ENCODE measurements at regions not wholly inside any gene's neighbourhood (a gene's known extent, or its start where the extent isn't known, plus 50 kb on each side); places are given as distances from the start of the nearest gene placed in this dataset.

- no peak overlapping the region for H3K4me3 ChIP-seq (ENCODE audit: low read depth, low read length)
- TF ChIP-seq CTCF (IDR thresholded peaks at IDR 0.05; ENCODE audit: insufficient read depth, low read depth, low read length): no peak
- no peak for DNase-seq (ENCODE audit: low read depth)
These were observed 235.2 kb upstream of the ASCC3 start for GRCh38 chr6:101116337-101116736.

GRCh38 chr6:101117393-101118135, 236.4 kb upstream of the ASCC3 start:
- no peak for DNase-seq (ENCODE audit: low read depth)
- H3K4me3 ChIP-seq (ENCODE audit: low read depth, low read length): no peak overlapping the region
- no peak for TF ChIP-seq CTCF (IDR thresholded peaks at IDR 0.05; ENCODE audit: insufficient read depth, low read depth, low read length)

DNA sequence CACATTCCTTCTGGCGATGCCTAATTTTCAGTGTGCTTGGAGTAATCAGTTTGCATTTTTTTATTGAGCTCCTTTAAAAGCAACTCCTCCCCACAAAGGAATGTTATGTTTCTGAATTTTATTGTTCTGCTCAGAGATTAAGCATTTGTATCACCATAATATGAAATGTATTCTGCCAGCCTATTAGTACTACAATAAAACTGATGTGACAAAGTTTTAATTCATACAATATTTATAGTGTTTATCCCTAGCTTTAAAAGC, 236.9 kb upstream of the ASCC3 start:
- H3K4me3 ChIP-seq (ENCODE audit: low read depth, low read length): no peak overlapping the region
- DNase-seq (ENCODE audit: low read depth): no peak
- TF ChIP-seq CTCF (IDR thresholded peaks at IDR 0.05; ENCODE audit: insufficient read depth, low read depth, low read length): no peak

DNA sequence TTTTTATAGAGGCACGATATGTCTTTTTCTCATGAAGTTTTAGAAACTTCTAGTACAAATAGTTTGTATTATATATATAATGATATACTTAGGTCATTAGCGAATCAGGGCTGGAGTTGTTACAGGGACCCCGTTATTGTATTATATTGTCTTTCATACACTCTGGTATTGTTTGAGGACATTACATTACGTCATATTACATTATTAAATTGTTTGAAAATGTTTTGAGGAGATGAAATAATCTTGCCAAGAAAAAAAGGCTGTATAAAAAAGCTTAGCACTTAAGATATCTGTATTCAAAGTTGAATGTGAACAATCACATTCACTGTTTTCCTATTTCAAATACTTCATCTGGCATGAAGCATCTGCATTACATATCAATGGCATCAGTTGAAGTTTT, 239.6 kb upstream of the ASCC3 start:
- DNase-seq (ENCODE audit: low read depth): no peak
- H3K4me3 ChIP-seq (ENCODE audit: low read depth, low read length): no peak overlapping the region
- TF ChIP-seq CTCF (IDR thresholded peaks at IDR 0.05; ENCODE audit: insufficient read depth, low read depth, low read length): no peak

GRCh38 chr6:101125380-101125971, 244.3 kb upstream of the ASCC3 start:
- TF ChIP-seq CTCF (IDR thresholded peaks at IDR 0.05; ENCODE audit: insufficient read depth, low read depth, low read length): no peak
- DNase-seq (ENCODE audit: low read depth): no peak
- no peak overlapping the region for H3K4me3 ChIP-seq (ENCODE audit: low read depth, low read length)

GRCh38 chr6:101126501-101126900, 245.4 kb upstream of the ASCC3 start:
- H3K4me3 ChIP-seq (ENCODE audit: low read depth, low read length): no peak overlapping the region
- DNase-seq (ENCODE audit: low read depth): no peak
- TF ChIP-seq CTCF (IDR thresholded peaks at IDR 0.05; ENCODE audit: insufficient read depth, low read depth, low read length): no peak

DNA sequence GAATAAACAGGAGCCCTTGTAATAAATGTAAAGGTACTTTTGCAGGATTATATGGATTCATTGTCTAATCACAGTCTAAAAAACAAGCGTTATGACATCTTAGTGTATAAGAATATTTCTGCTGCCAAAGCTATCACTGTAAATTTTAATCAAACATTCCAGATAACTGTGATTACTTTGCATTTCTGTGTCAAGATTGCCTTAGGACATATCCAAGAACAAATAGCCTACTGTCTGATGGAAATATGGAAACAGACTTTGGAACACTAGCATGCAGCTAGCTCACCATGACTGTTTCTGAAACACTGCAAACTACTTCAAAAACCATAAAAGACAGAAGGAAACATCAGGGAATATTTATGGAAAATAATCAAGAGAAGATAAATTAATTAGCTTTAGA, 248.7 kb upstream of the ASCC3 start:
- no peak for TF ChIP-seq CTCF (IDR thresholded peaks at IDR 0.05; ENCODE audit: insufficient read depth, low read depth, low read length)
- no peak overlapping the region for H3K4me3 ChIP-seq (ENCODE audit: low read depth, low read length)
- DNase-seq (ENCODE audit: low read depth): no peak

All from fibroblast of villous mesenchyme (primary cell).